ENCODE measurements at regions not wholly inside any gene's neighbourhood (a gene's known extent, or its start where the extent isn't known, plus 50 kb on each side); places are given as distances from the start of the nearest gene placed in this dataset.

DNA sequence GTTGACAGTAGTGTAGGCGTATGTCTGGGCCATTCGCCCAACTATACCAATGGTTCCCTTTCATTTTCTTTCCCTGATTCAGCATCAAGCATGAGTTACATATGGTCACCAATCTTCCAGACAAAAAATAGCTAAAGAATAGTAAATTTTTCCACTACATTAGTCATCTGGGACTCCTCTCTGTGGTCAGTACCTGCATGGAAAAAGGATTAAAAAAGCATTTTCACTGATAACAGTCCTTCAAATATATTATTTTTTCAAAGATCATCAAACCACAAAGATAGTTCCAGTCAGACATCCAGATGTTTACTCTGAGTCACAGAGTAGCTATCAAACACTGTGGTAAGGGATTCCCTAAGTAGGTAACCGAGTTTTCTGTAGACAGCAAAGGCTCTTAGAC, 302.6 kb upstream of the SEMA3D start:
- RAD21 ChIA-PET (ENCODE audit: low non-redundant PET in 1 of 2, low total read pairs in 2 of 2, uncharacterized antibody in 2 of 2, unreplicated experiment in 2 of 2) = no interaction called here
- H3K27ac ChIP-seq (ENCODE audit: low read depth, low read length) = no peak overlapping the region
- H2AFZ ChIP-seq (ENCODE audit: low read depth, low read length, poor library complexity, severe bottlenecking) = no peak overlapping the region
- H4K20me1 ChIP-seq (ENCODE audit: insufficient read depth) = no peaks in the 10 kb centered on the region
- no peaks in the 10 kb centered on the region for H3K9me3 ChIP-seq (ENCODE audit: control insufficient read depth in 1 of 2, insufficient read depth in 1 of 2, low read depth in 1 of 2, low read length in 2 of 2)
- H3K4me1 ChIP-seq (ENCODE audit: control insufficient read depth in 1 of 2, insufficient read depth in 2 of 2, low read length in 2 of 2) = no peaks in the 10 kb centered on the region
- no peak overlapping the region for H3K9ac ChIP-seq (ENCODE audit: low read length)
- H3K9me2 ChIP-seq (ENCODE audit: insufficient read depth) = no peaks in the 10 kb centered on the region
- TF ChIP-seq ZFX (IDR thresholded peaks at IDR 0.05) (no peak), CEBPB (IDR thresholded peaks at IDR 0.05; ENCODE audit: low read depth) (no peak), ELF1 (IDR thresholded peaks at IDR 0.05; ENCODE audit: borderline replicate concordance, low read depth) (no peak), FOSL1 (IDR thresholded peaks at IDR 0.05; ENCODE audit: low read depth) (peak; percentile 52; the same call in 1 of the 2 replicates), EZH2 (IDR thresholded peaks at IDR 0.05) (no peak)
- ATAC-seq (no peak; the same call in 1 of the 2 replicates), DNase-seq (ENCODE audit: low read depth, low spot score) (peak; percentile 8)
- no peak overlapping the region for H3K4me3 ChIP-seq (replicated peaks in 1 of 2; ENCODE audit: low read depth in 1 of 2, low read length in 2 of 2)
- no peaks in the 10 kb centered on the region for H3K79me2 ChIP-seq (ENCODE audit: insufficient read depth, low read length)
- BruUV-seq (replicated peaks) = no TSS peak
- H3K27me3 ChIP-seq (ENCODE audit: insufficient read depth, low read length) = no peaks in the 10 kb centered on the region
- POLR2A ChIA-PET = no interaction called here
- intact Hi-C loops (cut with micrococcal nuclease) = no loop called here
- CTCF ChIA-PET = no interaction called here
- H3K4me2 ChIP-seq (ENCODE audit: low read length) = no peak overlapping the region
- no peaks in the 10 kb centered on the region for H3K36me3 ChIP-seq (ENCODE audit: control insufficient read depth in 1 of 2, insufficient read depth in 2 of 2, low read length in 2 of 2)

- no peak overlapping the region for H3K4me2 ChIP-seq (ENCODE audit: low read length)
- intact Hi-C loops (cut with micrococcal nuclease) = no loop called here
- RAD21 ChIA-PET (ENCODE audit: low non-redundant PET in 1 of 2, low total read pairs in 2 of 2, uncharacterized antibody in 2 of 2, unreplicated experiment in 2 of 2) = no interaction called here
- no TSS peak for BruUV-seq (replicated peaks)
- H3K4me1 ChIP-seq (ENCODE audit: control insufficient read depth in 1 of 2, insufficient read depth in 2 of 2, low read length in 2 of 2) = no peaks in the 10 kb centered on the region
- H3K9me3 ChIP-seq (ENCODE audit: control insufficient read depth in 1 of 2, insufficient read depth in 1 of 2, low read depth in 1 of 2, low read length in 2 of 2) = no peaks in the 10 kb centered on the region
- POLR2A ChIA-PET = no interaction called here
- CTCF ChIA-PET = no interaction called here
- H3K9me2 ChIP-seq (ENCODE audit: insufficient read depth) = no peaks in the 10 kb centered on the region
- H4K20me1 ChIP-seq (ENCODE audit: insufficient read depth) = no peaks in the 10 kb centered on the region
- H3K9ac ChIP-seq (ENCODE audit: low read length) = no peak overlapping the region
- H3K27ac ChIP-seq (ENCODE audit: low read depth, low read length) = no peak overlapping the region
- H3K36me3 ChIP-seq (ENCODE audit: control insufficient read depth in 1 of 2, insufficient read depth in 2 of 2, low read length in 2 of 2) = no peaks in the 10 kb centered on the region
- ATAC-seq = no peak
- H2AFZ ChIP-seq (ENCODE audit: low read depth, low read length, poor library complexity, severe bottlenecking) = no peak overlapping the region
- no peaks in the 10 kb centered on the region for H3K27me3 ChIP-seq (ENCODE audit: insufficient read depth, low read length)
- H3K4me3 ChIP-seq (replicated peaks in 1 of 2; ENCODE audit: low read depth in 1 of 2, low read length in 2 of 2) = no peak overlapping the region
- TF ChIP-seq ZFX (IDR thresholded peaks at IDR 0.05) (no peak), RAD21 (IDR thresholded peaks at IDR 0.05; ENCODE audit: low read depth) (no peak), POLR2A (IDR thresholded peaks at IDR 0.05; ENCODE audit: borderline replicate concordance, extremely low read depth, insufficient read depth, insufficient read length) (no peak), ZNF274 (IDR thresholded peaks at IDR 0.05; ENCODE audit: low read depth, low read length) (no peak), SIN3A (IDR thresholded peaks at IDR 0.05; ENCODE audit: low read depth) (no peak), ATF3 (IDR thresholded peaks at IDR 0.05) (no peak), EZH2phosphoT487 (IDR thresholded peaks at IDR 0.05; ENCODE audit: borderline replicate concordance) (no peak), EGR1 (IDR thresholded peaks at IDR 0.05; ENCODE audit: low read depth) (no peak), CEBPB (IDR thresholded peaks at IDR 0.05; ENCODE audit: low read depth) (no peak), EZH2 (IDR thresholded peaks at IDR 0.05) (no peak), CBX3 (IDR thresholded peaks at IDR 0.05; ENCODE audit: low read depth) (no peak)
- TF ChIP-seq, protein P1, sequence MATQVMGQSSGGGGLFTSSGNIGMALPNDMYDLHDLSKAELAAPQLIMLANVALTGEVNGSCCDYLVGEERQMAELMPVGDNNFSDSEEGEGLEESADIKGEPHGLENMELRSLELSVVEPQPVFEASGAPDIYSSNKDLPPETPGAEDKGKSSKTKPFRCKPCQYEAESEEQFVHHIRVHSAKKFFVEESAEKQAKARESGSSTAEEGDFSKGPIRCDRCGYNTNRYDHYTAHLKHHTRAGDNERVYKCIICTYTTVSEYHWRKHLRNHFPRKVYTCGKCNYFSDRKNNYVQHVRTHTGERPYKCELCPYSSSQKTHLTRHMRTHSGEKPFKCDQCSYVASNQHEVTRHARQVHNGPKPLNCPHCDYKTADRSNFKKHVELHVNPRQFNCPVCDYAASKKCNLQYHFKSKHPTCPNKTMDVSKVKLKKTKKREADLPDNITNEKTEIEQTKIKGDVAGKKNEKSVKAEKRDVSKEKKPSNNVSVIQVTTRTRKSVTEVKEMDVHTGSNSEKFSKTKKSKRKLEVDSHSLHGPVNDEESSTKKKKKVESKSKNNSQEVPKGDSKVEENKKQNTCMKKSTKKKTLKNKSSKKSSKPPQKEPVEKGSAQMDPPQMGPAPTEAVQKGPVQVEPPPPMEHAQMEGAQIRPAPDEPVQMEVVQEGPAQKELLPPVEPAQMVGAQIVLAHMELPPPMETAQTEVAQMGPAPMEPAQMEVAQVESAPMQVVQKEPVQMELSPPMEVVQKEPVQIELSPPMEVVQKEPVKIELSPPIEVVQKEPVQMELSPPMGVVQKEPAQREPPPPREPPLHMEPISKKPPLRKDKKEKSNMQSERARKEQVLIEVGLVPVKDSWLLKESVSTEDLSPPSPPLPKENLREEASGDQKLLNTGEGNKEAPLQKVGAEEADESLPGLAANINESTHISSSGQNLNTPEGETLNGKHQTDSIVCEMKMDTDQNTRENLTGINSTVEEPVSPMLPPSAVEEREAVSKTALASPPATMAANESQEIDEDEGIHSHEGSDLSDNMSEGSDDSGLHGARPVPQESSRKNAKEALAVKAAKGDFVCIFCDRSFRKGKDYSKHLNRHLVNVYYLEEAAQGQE (IDR thresholded peaks at IDR 0.05; ENCODE audit: low read depth) = no peak
- TF ChIP-seq, protein P2, sequence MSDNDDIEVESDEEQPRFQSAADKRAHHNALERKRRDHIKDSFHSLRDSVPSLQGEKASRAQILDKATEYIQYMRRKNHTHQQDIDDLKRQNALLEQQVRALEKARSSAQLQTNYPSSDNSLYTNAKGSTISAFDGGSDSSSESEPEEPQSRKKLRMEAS (IDR thresholded peaks at IDR 0.05) = no peak
- TF ChIP-seq, protein P3, sequence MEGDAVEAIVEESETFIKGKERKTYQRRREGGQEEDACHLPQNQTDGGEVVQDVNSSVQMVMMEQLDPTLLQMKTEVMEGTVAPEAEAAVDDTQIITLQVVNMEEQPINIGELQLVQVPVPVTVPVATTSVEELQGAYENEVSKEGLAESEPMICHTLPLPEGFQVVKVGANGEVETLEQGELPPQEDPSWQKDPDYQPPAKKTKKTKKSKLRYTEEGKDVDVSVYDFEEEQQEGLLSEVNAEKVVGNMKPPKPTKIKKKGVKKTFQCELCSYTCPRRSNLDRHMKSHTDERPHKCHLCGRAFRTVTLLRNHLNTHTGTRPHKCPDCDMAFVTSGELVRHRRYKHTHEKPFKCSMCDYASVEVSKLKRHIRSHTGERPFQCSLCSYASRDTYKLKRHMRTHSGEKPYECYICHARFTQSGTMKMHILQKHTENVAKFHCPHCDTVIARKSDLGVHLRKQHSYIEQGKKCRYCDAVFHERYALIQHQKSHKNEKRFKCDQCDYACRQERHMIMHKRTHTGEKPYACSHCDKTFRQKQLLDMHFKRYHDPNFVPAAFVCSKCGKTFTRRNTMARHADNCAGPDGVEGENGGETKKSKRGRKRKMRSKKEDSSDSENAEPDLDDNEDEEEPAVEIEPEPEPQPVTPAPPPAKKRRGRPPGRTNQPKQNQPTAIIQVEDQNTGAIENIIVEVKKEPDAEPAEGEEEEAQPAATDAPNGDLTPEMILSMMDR (IDR thresholded peaks at IDR 0.05 in 2 of 3, conservative IDR thresholded peaks at IDR 0.05 in 1 of 3; ENCODE audit: borderline replicate concordance in 1 of 3, insufficient read depth in 1 of 3, low read depth in 2 of 3, low read length in 2 of 3) = no peak
- no peaks in the 10 kb centered on the region for H3K79me2 ChIP-seq (ENCODE audit: insufficient read depth, low read length)
- DNase-seq (ENCODE audit: low read depth, low spot score) = no peak
These were observed 301.6 kb upstream of the SEMA3D start for GRCh38 chr7:85488406-85488805.
